ENCODE measurements at regions not wholly inside any gene's neighbourhood (a gene's known extent, or its start where the extent isn't known, plus 50 kb on each side); places are given as distances from the start of the nearest gene placed in this dataset.
"Not testable (repeated sequence)": the region's sequence is repeated elsewhere in the genome, so short reads cannot be mapped to it uniquely, and the experiment has no call there.

DNA sequence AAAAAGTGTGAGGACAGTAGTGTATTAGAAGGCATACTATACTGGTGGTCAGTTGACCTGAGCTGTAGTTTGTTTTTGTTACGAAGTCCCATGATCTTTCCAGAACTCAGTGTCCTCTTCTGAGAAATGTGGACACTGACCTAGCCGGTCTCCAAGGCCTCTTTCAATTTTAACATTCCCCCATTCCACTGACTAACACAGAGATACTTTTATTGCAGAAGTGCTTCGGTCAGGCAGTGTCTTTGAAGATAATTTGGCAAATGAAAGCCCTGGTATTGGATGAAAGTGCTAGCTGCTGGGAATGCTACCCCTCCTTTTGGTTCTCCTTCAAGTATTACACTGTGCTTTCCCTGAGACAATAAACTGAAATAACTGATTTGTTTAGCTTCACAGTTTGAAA lies 89.4 kb downstream of the LMO4 start:
- WGBS (ENCODE audit: insufficient coverage, low lambda C conversion rate): no CpG with 5 or more reads among the region's 3 CpGs
- Histone ChIP-seq H3K36me3 (ENCODE audit: control insufficient read depth, insufficient read depth, low read length) (no peaks in the 10 kb centered on the region), H3K27me3 (ENCODE audit: control insufficient read depth, insufficient read depth, low read length) (no peaks in the 10 kb centered on the region), H3K4me3 (ENCODE audit: low read length) (no peak overlapping the region), H3K4me1 (ENCODE audit: control insufficient read depth, insufficient read depth, low read length) (no peaks in the 10 kb centered on the region), H3K27ac (ENCODE audit: low read length) (no peak overlapping the region), H3K9me3 (ENCODE audit: control insufficient read depth, low read depth, low read length) (no peaks in the 10 kb centered on the region)
- DNase-seq: no peak

DNA sequence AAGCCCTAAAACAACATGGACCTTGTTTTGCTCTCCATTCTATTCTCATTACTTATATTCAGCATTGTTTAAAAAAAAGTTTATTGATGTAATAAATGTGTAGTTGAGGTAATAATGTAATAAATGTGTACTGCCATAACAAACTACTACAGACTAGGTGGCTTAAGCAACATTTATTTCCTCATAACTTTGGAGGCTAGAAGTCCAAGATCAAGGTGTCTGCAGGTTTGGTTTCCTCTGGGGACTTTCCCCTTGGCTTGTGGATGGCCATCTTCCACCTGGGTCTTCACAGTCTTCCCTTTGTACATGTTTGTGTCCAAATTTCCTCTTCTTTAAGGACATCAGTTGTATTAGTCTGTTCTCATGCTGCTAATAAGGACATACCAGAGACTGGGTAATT lies 93.1 kb downstream of the LMO4 start:
- no peaks in the 10 kb centered on the region for H3K27me3 ChIP-seq (ENCODE audit: control insufficient read depth, insufficient read depth, low read length)
- H3K36me3 ChIP-seq (ENCODE audit: control insufficient read depth, insufficient read depth, low read length): no peaks in the 10 kb centered on the region
- H3K27ac ChIP-seq (ENCODE audit: low read length): no peak overlapping the region
- H3K4me3 ChIP-seq (ENCODE audit: low read length): no peak overlapping the region
- H3K4me1 ChIP-seq (ENCODE audit: control insufficient read depth, insufficient read depth, low read length): peaks cover 3% of the 10 kb centered on the region
- no peaks in the 10 kb centered on the region for H3K9me3 ChIP-seq (ENCODE audit: control insufficient read depth, low read depth, low read length)
- DNase-seq: no peak

DNA sequence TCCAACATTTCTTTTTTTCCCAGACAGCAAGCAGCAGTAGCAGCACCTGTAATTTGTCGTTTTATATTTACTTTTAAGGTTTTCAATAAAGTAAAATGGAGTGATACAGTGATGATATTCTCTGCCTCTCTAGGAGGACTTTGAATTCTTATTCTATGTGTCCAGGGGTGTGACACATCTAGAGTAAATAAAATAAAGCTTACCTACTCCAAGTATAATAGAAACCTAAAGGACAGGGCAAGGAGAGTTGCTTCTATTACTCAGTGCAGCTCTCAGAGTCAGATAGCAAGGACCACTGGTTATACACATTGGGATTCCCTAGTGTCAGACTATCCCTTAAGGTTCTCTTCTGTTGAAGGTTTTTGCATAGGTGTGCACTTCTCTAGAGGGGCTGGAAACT lies 95.9 kb downstream of the LMO4 start:
- Histone ChIP-seq H3K9me3 (ENCODE audit: control insufficient read depth, low read depth, low read length) (no peaks in the 10 kb centered on the region), H3K27ac (ENCODE audit: low read length) (no peak overlapping the region), H3K4me3 (ENCODE audit: low read length) (no peak overlapping the region), H3K36me3 (ENCODE audit: control insufficient read depth, insufficient read depth, low read length) (no peaks in the 10 kb centered on the region), H3K27me3 (ENCODE audit: control insufficient read depth, insufficient read depth, low read length) (no peaks in the 10 kb centered on the region), H3K4me1 (ENCODE audit: control insufficient read depth, insufficient read depth, low read length) (peaks cover 3% of the 10 kb centered on the region)
- peak in 1 of 2 donors; percentile 21 for DNase-seq
- no CpG with 5 or more reads among the region's 1 CpG for WGBS (ENCODE audit: insufficient coverage, low lambda C conversion rate)

DNA sequence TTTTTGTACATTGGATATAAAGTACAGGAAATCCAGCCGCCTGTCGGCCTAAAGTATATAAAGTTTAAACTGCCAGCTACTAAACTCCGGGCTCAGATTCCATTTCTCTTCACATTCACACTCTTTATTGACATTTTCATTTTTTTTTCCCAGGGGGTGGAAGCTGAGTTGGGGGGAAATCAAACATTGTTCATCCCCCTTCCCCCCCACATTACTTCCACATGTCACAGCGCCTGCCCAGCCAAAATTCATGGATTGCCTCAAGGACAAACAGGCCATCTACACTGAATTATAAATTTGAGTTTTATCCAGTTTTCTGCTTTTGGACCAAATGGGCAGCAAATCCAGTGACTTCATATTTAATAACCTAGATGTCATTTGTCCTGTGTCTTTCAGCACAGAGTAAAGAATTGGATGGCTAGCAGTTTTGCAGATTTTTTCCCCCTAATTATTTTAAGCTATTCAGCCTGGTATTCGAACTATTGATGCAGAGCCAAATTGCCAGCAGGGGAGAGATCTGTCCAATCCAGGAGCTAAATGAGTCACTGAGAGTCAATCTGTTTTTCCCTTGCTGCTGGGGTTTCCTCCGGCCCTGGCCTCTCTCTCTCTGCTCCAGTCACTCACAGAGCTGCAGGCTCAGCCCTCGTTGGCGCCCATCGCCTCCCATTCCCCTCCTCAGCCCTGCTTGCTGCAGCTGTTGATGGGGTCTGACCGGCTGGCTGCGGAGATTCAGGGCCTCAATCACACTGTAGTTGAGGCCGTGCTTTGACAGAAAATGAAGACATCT lies 98.0 kb downstream of the LMO4 start:
- DNase-seq: no peak
- Histone ChIP-seq H3K4me3 (ENCODE audit: low read length) (no peak overlapping the region), H3K9me3 (ENCODE audit: control insufficient read depth, low read depth, low read length) (no peaks in the 10 kb centered on the region), H3K36me3 (ENCODE audit: control insufficient read depth, insufficient read depth, low read length) (no peaks in the 10 kb centered on the region), H3K27ac (ENCODE audit: low read length) (no peak overlapping the region), H3K4me1 (ENCODE audit: control insufficient read depth, insufficient read depth, low read length) (peaks cover 3% of the 10 kb centered on the region), H3K27me3 (ENCODE audit: control insufficient read depth, insufficient read depth, low read length) (no peaks in the 10 kb centered on the region)
- WGBS (ENCODE audit: insufficient coverage, low lambda C conversion rate): no CpG with 5 or more reads among the region's 12 CpGs

DNA sequence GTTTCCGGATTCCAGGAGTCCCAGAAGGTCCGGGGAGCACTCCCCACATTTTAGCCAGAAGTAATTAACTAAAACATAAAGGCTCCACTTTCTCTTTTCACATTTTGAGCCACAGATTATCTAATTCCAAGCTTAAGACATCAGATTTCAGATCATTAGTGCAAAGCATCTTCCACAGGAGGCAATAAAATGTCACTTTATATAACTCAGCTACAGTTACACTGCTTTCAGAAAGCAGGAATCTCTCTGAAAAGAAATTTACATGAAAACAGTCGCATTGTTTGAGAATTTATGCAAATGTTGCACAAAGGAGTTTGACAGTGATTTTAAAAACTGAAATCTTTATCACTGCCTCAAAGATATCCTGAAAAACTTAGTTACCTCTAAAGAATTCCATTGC lies 99.7 kb downstream of the LMO4 start:
- no peaks in the 10 kb centered on the region for H3K36me3 ChIP-seq (ENCODE audit: control insufficient read depth, insufficient read depth, low read length)
- no peak overlapping the region for H3K4me3 ChIP-seq (ENCODE audit: low read length)
- H3K27ac ChIP-seq (ENCODE audit: low read length): no peak overlapping the region
- no peaks in the 10 kb centered on the region for H3K9me3 ChIP-seq (ENCODE audit: control insufficient read depth, low read depth, low read length)
- DNase-seq: no peak
- WGBS (ENCODE audit: insufficient coverage, low lambda C conversion rate): 86% methylated on average over 1 of the region's 3 CpGs
- H3K4me1 ChIP-seq (ENCODE audit: control insufficient read depth, insufficient read depth, low read length): peaks cover 3% of the 10 kb centered on the region
- H3K27me3 ChIP-seq (ENCODE audit: control insufficient read depth, insufficient read depth, low read length): no peaks in the 10 kb centered on the region

DNA sequence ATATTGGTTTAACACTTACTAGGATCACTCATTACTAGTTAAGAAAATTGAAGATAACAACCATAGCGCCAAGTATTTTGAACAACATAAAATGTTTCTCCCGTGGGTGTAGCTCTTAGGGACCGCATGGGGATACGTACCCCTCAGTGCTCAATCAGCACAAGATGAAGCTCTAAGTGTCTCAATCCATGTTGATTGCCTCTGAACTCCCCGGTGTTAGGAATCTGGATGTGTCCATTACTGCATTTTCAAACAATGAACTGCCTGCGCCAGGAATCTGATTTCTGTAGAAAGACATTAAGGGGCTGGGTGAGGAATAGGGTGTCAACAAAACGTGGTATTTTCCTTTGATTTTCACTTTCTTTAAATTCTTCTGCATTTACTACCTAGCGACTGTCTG lies 100.2 kb downstream of the LMO4 start:
- Histone ChIP-seq H3K4me3 (ENCODE audit: low read length) (no peak overlapping the region), H3K9me3 (ENCODE audit: control insufficient read depth, low read depth, low read length) (no peaks in the 10 kb centered on the region), H3K27ac (ENCODE audit: low read length) (no peak overlapping the region), H3K27me3 (ENCODE audit: control insufficient read depth, insufficient read depth, low read length) (no peaks in the 10 kb centered on the region), H3K36me3 (ENCODE audit: control insufficient read depth, insufficient read depth, low read length) (no peaks in the 10 kb centered on the region), H3K4me1 (ENCODE audit: control insufficient read depth, insufficient read depth, low read length) (peaks cover 3% of the 10 kb centered on the region)
- DNase-seq: no peak
- 65% methylated on average over 2 of the region's 8 CpGs for WGBS (ENCODE audit: insufficient coverage, low lambda C conversion rate)

DNA sequence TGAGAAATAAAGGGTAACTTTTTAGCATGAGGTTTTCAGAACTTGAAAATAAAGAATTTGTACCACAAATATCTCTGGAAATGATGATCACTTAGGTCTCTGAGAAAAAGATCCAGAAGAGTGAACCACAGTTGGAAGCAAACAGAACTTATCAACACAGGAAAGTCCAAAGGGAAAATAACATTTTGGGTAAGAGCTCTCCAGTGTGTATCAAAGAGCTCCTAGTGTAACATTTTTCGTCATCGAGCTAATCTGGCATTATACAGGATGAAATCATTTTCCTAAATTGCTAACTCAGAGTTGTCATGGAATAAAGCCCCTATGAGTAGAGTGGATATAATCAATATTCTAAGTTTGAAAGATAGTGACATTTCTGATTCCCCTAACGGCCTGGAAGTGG lies 104.0 kb downstream of the LMO4 start:
- Histone ChIP-seq H3K36me3 (ENCODE audit: control insufficient read depth, insufficient read depth, low read length) (no peaks in the 10 kb centered on the region), H3K4me3 (ENCODE audit: low read length) (no peak overlapping the region), H3K27me3 (ENCODE audit: control insufficient read depth, insufficient read depth, low read length) (no peaks in the 10 kb centered on the region), H3K4me1 (ENCODE audit: control insufficient read depth, insufficient read depth, low read length) (no peaks in the 10 kb centered on the region), H3K9me3 (ENCODE audit: control insufficient read depth, low read depth, low read length) (no peaks in the 10 kb centered on the region), H3K27ac (ENCODE audit: low read length) (no peak overlapping the region)
- WGBS (ENCODE audit: insufficient coverage, low lambda C conversion rate): no CpG with 5 or more reads among the region's 3 CpGs
- no peak for DNase-seq

DNA sequence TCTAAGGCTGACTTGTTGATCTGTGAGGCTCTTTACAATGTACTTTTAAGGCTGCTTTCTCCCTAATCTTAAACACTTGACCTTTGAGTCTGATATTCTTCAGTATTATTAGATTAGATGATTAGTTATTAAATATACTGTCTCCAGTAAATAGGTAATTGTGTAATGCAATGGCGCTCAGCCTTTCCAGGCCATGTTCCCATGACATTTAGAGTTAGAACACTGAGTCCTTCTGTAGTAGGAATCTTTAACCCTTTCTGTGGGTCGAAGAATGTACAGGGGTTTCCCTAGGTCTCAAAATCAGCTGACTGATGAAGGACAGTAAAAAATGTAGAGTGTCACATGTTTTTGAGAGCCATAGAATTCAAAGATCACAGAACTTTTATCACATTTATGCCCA lies 104.4 kb downstream of the LMO4 start:
- H3K9me3 ChIP-seq (ENCODE audit: control insufficient read depth, low read depth, low read length); H3K27me3 ChIP-seq (ENCODE audit: control insufficient read depth, insufficient read depth, low read length); H3K27ac ChIP-seq (ENCODE audit: low read length); H3K36me3 ChIP-seq (ENCODE audit: control insufficient read depth, insufficient read depth, low read length); H3K4me3 ChIP-seq (ENCODE audit: low read length); H3K4me1 ChIP-seq (ENCODE audit: control insufficient read depth, insufficient read depth, low read length): not testable (repeated sequence)
- DNase-seq: peak in 1 of 2 donors; percentile 23
- no CpG with 5 or more reads among the region's 2 CpGs for WGBS (ENCODE audit: insufficient coverage, low lambda C conversion rate)

DNA sequence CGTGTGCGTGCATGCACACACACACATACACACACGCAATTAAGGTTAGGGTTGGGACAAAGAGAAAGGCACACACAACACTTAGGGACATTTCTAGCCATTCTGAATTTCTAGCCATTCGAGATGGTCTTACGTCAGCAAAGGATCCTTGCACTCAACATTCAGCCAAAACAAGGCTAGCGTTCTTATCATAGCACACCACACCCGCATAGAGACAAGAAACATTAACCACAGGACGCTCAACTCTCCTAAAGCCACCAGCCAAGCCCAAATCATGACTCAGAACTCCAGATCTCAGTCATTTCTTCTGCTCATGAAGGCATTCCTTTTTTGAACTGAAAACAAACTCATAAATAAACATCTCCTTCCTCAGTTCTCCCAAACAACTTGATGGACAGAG lies 106.8 kb downstream of the LMO4 start:
- WGBS (ENCODE audit: insufficient coverage, low lambda C conversion rate): no CpG with 5 or more reads among the region's 8 CpGs
- Histone ChIP-seq H3K27me3 (ENCODE audit: control insufficient read depth, insufficient read depth, low read length) (no peaks in the 10 kb centered on the region), H3K9me3 (ENCODE audit: control insufficient read depth, low read depth, low read length) (no peaks in the 10 kb centered on the region), H3K4me3 (ENCODE audit: low read length) (no peak overlapping the region), H3K36me3 (ENCODE audit: control insufficient read depth, insufficient read depth, low read length) (no peaks in the 10 kb centered on the region), H3K27ac (ENCODE audit: low read length) (no peak overlapping the region), H3K4me1 (ENCODE audit: control insufficient read depth, insufficient read depth, low read length) (no peaks in the 10 kb centered on the region)
- no peak for DNase-seq

DNA sequence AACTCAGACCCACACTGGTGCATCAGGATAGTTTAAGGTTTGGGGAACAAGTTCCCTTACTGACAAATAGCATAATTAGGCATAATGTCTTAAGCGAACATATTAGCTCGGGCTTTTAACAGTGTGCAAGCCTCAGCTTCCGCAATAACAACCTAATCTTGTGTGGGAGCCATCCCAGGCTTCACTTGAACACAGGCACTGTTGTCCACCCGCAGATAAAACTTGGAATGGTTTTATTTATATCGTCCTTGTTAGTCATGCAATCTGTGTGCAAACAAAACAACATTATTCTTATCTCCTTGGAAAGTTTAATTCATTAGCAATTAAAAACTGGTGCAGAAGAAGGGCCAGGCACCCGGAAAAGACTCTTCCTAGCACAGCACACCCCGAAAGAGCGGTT lies 107.4 kb downstream of the LMO4 start:
- H3K4me1 ChIP-seq (ENCODE audit: control insufficient read depth, insufficient read depth, low read length); H3K4me3 ChIP-seq (ENCODE audit: low read length); H3K9me3 ChIP-seq (ENCODE audit: control insufficient read depth, low read depth, low read length); DNase-seq; H3K27me3 ChIP-seq (ENCODE audit: control insufficient read depth, insufficient read depth, low read length); H3K27ac ChIP-seq (ENCODE audit: low read length); H3K36me3 ChIP-seq (ENCODE audit: control insufficient read depth, insufficient read depth, low read length): not testable (repeated sequence)
- no CpG with 5 or more reads among the region's 8 CpGs for WGBS (ENCODE audit: insufficient coverage, low lambda C conversion rate)

DNA sequence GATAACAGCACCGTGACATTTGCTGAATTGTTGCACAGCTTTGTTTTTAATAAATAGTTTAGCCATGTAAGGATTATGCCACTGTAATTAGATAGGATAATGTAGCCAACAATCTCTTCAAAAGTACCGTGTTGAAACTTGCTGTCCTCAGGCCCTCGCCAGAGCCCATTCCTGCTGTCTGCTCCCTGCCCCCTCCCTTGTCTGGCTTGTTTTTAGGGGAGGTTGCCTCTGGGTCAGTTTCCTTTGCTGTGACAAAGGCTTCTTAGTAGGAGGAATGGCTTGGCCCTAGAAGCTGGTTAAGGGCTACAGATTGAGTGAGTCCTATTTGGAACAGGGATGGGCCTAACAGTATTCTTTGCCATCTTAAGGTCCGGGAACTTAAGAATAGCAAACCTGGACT lies 107.9 kb downstream of the LMO4 start:
- no peak for DNase-seq
- Histone ChIP-seq H3K27me3 (ENCODE audit: control insufficient read depth, insufficient read depth, low read length) (no peaks in the 10 kb centered on the region), H3K27ac (ENCODE audit: low read length) (no peak overlapping the region), H3K4me3 (ENCODE audit: low read length) (no peak overlapping the region), H3K4me1 (ENCODE audit: control insufficient read depth, insufficient read depth, low read length) (no peaks in the 10 kb centered on the region), H3K9me3 (ENCODE audit: control insufficient read depth, low read depth, low read length) (no peaks in the 10 kb centered on the region), H3K36me3 (ENCODE audit: control insufficient read depth, insufficient read depth, low read length) (no peaks in the 10 kb centered on the region)
- WGBS (ENCODE audit: insufficient coverage, low lambda C conversion rate): no CpG with 5 or more reads among the region's 4 CpGs
